HG02973 (cell line): ENCODE measurements at regions not wholly inside any gene's neighbourhood (a gene's known extent, or its start where the extent isn't known, plus 50 kb on each side); places are given as distances from the start of the nearest gene placed in this dataset.
"Not testable (repeated sequence)": the region's sequence is repeated elsewhere in the genome, so short reads cannot be mapped to it uniquely, and the experiment has no call there.

Experiments used
- ATAC-seq: cut with Tn5 transposase; IDR thresholded peaks from one replicate; pipeline ENCODE4 v1.9.1; 2021; ENCODE audit warnings: moderate library complexity; ENCODE audit not compliant: unreplicated experiment

DNA sequence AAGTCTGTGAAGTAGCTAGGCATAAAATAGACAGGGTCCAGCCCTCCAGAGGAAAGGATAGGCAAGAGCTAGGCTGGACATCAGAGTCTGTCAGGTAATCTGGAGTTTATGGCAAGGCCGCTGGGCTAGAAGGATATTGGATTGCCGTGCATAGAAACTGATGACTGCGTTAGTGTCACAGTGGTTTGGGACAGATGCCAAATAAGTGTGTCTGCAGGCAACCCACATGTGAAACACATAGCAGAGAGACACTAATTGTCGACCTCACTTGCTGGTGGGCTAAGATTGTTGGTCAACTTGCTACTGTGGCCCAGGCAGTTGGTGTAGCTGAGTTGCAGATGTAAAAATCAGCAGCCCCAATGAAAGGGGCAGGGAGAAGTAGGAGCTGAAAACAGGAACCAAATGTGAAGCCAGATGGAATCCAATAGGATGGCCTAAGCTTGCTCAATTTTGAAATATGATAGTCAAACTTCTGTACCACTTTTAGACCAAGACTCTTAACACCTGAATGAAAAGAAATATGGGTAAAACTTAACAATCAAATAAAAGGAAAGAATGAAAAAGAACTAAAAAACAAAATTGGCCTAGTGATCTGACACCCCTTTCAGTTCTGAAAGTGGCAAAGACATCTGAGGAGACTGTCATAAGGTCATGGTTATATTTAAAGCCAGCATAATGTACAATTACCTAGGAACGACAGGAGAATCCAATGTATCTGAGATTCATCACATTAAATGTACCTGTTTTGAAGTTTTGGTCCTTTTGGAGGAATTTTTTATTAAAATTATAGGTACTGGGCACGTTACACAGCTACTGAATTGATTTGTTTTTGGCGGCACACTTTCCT is 243.3 kb upstream of the ACTBL2 start:
- no peak for ATAC-seq

GRCh38 chr5:57724836-57725235 is 242.2 kb upstream of the ACTBL2 start:
- no peak for ATAC-seq

- no peak for ATAC-seq
Measured at GRCh38 chr5:57721226-57721625, 238.6 kb upstream of the ACTBL2 start.

DNA sequence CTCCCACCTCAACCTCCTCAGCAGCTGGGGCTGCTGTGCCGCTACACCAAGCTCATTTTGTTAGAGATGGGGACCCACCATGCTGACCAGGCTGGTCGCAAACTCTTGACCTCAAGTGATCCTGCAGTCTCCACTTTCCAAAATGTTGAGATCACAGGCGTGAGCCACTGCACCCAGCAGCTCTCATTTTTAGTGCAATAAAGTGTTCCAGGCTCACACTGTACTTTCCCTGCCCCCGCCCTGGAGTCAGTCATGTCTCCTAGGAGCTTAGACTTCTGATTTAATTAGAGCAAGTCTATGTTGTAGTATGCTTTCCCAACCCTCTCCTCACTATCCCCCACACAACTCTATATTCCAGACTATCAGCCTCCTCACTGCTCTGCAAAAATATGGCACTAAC is 238.0 kb upstream of the ACTBL2 start:
- ATAC-seq = no peak

GRCh38 chr5:57719216-57719615 is 236.6 kb upstream of the ACTBL2 start:
- ATAC-seq = no peak

- no peak for ATAC-seq
Measured at GRCh38 chr5:57718155-57718554, 235.5 kb upstream of the ACTBL2 start.

- no peak for ATAC-seq
Measured at GRCh38 chr5:57717555-57717954, 234.9 kb upstream of the ACTBL2 start.

DNA sequence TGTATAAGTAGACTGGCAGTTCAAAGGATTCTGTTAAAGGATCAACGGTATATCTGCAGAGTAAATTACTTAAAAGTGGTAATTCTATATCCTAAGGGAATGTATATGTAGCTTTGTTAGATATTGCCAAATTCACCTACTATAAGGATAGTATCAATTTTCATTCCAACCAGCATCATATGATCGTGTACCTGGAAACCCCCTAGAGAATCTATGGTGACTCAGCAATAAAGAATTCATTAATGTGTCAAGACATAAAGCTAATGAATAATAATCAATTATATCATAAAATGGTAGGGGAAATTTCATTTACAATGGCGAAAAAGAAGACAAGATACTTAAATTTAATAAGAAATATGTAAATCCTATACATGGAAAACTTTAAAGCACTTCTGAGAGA is 234.1 kb upstream of the ACTBL2 start:
- no peak for ATAC-seq

- ATAC-seq = no peak
Measured at GRCh38 chr5:57715296-57715695, 232.7 kb upstream of the ACTBL2 start.

- not testable (repeated sequence) for ATAC-seq
Measured at GRCh38 chr5:57713535-57713934, 230.9 kb upstream of the ACTBL2 start.

- no peak for ATAC-seq
Measured at GRCh38 chr5:57711946-57712345, 229.3 kb upstream of the ACTBL2 start.

DNA sequence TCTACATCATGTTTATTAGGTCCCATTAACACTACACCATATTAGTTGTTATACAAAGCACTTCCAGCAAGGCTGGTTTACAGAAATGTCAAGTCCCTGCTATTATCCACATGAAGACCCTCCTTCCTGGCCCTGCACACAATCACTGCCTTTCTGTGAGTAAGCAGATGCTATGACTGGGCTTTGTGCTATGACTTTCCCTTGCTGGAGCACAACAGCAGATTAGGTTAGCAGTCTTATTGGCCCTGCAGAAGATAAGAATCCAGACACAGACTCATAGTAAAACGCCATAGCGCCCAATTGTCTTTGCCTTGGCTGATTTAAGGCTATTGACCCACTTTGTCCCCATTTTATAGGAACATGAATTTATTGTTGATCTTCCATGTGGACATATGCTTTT is 228.9 kb upstream of the ACTBL2 start:
- no peak for ATAC-seq

- no peak for ATAC-seq
Measured at GRCh38 chr5:57710126-57710525, 227.5 kb upstream of the ACTBL2 start.

DNA sequence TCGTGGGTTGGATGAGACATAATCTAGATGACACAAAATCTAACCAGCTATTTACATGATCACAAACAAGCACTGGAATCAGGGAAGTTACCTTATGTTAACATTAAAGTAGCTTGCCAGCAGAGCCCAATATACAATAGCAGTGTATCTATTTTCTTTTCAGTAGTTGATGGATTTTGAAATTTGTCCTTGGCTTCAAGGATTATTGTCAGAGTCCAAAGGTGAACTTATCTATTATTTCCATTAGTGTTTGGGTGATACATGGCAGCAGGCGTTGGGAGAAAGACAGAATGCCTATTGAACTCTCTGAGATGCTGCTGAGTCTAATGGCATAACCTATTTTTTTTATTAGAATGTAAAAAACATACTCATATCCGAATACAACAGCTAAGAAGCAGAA is 223.2 kb upstream of the ACTBL2 start:
- no peak for ATAC-seq

DNA sequence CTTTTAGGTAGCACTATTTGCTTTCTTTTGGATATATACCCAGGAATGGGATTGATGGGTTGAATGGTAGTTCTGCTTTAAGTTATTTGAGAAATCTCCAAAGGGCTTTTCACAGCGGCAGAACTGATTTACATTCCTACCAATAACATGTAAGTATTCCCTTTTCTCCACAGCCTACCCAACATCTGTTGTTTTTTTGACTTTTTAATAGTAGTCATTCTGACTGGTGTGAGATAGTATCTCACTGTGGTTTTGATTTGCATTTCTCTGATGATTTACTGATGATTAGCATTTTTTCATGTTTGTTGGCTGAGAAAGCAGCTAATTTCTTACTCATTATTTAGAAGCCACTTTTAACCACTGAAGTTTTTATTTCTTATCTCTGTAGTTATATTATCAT is 221.1 kb upstream of the ACTBL2 start:
- no peak for ATAC-seq

DNA sequence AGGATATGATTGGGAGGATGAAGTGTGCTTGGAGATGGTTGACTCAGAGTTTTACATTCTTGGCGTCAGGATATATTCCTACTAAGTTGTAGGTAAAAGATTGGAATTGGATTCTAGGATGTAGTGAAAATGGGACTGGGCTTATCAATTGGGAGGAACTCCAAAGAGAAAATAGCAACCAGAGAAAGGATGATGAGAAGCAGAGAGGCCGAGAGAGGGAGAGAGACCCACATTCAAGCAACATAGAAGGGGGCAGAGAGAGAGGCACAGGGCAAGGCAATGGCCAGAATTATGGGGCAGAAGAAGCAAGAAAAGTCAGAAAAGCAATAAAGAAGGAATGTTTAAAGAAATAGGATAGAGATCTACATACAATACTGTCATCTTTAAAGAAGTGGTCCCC is 217.9 kb upstream of the ACTBL2 start:
- ATAC-seq = no peak

GRCh38 chr5:57700072-57700471 is 217.5 kb upstream of the ACTBL2 start:
- ATAC-seq = no peak

GRCh38 chr5:57698802-57699201 is 216.2 kb upstream of the ACTBL2 start:
- ATAC-seq = no peak

DNA sequence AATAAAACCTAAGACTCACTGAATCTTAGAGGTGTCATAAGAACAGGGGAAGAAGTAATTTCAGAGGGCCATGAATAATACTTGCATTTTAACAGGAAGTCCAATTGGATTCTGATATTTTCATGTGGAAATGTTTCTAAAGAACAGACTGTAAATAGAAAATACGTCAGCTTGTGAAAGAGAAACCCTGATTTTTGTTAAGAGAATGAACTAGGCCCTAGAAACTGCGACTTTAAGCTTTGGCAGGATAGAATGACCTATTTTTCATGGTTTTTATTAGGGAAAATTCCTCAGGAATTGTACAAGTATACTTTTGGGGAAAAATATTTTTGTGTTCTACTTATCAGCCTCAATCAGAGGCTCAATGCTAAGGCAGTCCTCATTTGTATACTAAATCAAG is 215.5 kb upstream of the ACTBL2 start:
- no peak for ATAC-seq

GRCh38 chr5:57696825-57697570 is 214.4 kb upstream of the ACTBL2 start:
- no peak for ATAC-seq

DNA sequence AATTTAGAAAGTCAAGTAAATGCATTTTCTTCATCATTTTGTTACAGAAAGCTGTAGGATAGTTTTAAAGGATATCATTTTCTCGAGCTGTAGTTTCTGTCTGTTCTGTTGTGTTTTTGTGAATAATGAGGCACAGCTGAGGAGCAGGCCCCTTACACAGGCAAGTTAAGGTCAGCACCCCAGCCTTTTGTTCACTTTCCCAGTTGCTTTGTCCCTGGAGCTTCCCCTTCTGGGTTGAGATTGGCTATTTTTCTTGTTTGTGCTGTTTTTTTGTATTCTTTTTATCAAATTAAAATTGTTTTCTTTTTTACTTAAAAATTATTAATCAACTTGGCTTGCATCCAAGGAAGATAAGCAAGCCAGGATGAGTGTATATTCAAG is 213.8 kb upstream of the ACTBL2 start:
- ATAC-seq = no peak

DNA sequence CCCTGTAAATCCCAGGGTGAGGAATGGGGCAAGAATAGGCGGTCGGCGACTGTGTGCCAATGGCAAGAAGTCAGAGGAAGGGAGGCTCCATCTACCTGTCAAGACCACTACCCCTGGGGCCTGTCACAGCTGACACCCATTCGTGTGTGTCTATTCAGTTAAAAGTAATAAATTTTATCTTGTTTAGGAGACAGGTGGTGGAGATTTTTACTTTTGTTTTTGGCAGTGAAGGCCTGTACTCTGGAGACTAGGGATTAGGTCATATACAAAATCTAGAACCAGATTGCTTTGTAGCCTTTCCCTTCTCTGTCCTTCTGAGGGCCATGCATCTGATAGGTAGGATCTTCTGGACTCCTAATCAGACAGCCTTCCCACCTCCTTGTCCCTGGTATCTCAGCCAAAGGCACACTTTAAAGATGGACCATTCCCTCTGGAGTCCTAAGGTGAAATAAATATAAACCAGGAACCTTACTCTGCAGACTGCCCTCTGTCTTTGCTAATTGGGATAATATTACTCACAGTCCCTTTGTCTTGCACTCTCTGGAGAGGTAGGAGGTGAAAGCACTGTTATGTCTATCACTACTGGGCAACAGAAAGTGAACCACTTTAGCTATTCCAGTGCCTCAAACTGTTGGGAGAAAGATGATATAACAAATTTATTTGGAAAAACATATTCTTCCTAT is 213.2 kb upstream of the ACTBL2 start:
- no peak for ATAC-seq
